ENCODE measurements at regions not wholly inside any gene's neighbourhood (a gene's known extent, or its start where the extent isn't known, plus 50 kb on each side); places are given as distances from the start of the nearest gene placed in this dataset.

DNA sequence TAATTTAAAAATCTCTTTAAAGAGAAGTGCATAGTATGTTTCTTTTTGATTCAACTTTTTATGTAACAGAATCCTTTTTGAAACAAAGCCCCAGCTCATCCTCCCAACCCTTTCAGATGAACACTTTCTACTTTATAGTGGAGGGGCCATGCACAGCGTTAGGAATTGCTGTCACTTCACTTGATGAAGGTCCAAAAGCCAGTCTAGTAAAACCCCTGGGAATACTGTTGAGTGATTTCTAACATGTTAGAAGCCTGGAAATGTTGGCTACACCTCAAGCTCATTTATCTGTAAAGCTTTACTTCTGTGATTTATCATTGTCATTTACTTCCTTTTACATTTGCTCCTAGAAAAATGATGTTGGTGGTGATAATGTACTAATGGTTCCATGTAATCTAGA lies 1608.9 kb upstream of the TENM3 start:
- TF ChIP-seq, protein P1, sequence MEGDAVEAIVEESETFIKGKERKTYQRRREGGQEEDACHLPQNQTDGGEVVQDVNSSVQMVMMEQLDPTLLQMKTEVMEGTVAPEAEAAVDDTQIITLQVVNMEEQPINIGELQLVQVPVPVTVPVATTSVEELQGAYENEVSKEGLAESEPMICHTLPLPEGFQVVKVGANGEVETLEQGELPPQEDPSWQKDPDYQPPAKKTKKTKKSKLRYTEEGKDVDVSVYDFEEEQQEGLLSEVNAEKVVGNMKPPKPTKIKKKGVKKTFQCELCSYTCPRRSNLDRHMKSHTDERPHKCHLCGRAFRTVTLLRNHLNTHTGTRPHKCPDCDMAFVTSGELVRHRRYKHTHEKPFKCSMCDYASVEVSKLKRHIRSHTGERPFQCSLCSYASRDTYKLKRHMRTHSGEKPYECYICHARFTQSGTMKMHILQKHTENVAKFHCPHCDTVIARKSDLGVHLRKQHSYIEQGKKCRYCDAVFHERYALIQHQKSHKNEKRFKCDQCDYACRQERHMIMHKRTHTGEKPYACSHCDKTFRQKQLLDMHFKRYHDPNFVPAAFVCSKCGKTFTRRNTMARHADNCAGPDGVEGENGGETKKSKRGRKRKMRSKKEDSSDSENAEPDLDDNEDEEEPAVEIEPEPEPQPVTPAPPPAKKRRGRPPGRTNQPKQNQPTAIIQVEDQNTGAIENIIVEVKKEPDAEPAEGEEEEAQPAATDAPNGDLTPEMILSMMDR (IDR thresholded peaks at IDR 0.05): no peak
- TF ChIP-seq POLR2A (IDR thresholded peaks at IDR 0.05): no peak

Data from vagina (tissue), 2 donors.